Mammary epithelial cell (primary cell): ENCODE measurements at regions not wholly inside any gene's neighbourhood (a gene's known extent, or its start where the extent isn't known, plus 50 kb on each side); places are given as distances from the start of the nearest gene placed in this dataset.

Experiments used
- CTCF ChIP-seq, 2 donors: IDR thresholded peaks in 1 of 2; conservative IDR thresholded peaks in 1 of 2; 2 replicates each; pipeline ENCODE4 v1.5.1; 2011 to 2012; ENCODE audit warnings: inconsistent platforms in 2 of 2, low read length in 2 of 2, mild to moderate bottlenecking in 2 of 2, control low read depth in 1 of 2, low read depth in 1 of 2; ENCODE audit not compliant: insufficient read depth in 1 of 2; ENCODE audit errors: extremely low read depth in 1 of 2
- EZH2 ChIP-seq: IDR thresholded peaks from 2 replicates; pipeline ENCODE4 v1.6.1; 2012; ENCODE audit warnings: low read length, inconsistent platforms, borderline replicate concordance

- TF ChIP-seq CTCF (conservative IDR thresholded peaks at IDR 0.05 in 1 of 2, IDR thresholded peaks at IDR 0.05 in 1 of 2; ENCODE audit: extremely low read depth in 1 of 2, insufficient read depth in 1 of 2, low read depth in 1 of 2, low read length in 2 of 2) (no peak), EZH2 (no peak)
Observed at GRCh38 chr13:50548586-50548985, 294.9 kb downstream of the DLEU7 start.
